ENCODE measurements at regions not wholly inside any gene's neighbourhood (a gene's known extent, or its start where the extent isn't known, plus 50 kb on each side); places are given as distances from the start of the nearest gene placed in this dataset.

DNA sequence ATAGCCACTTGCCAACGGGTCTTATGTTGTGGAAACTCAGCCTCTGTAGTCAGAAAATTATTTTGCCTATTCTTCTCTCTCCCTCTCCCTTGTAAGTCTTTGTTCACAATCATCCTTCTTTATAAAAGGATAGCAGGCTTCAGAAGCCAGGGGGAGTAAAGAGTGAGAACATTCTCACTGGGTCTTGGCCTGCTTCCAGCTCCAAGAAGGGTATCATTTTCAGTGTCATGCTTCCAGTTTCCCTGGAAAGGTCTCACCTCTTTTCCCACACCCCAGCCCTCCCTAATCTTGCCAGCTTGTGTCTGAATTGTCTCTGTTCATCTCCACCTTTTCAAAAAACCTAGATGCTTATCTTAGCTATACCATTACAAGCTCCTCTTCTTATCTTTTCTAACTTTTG, 346.2 kb upstream of the LRRC7 start:
- TF ChIP-seq, protein P1, sequence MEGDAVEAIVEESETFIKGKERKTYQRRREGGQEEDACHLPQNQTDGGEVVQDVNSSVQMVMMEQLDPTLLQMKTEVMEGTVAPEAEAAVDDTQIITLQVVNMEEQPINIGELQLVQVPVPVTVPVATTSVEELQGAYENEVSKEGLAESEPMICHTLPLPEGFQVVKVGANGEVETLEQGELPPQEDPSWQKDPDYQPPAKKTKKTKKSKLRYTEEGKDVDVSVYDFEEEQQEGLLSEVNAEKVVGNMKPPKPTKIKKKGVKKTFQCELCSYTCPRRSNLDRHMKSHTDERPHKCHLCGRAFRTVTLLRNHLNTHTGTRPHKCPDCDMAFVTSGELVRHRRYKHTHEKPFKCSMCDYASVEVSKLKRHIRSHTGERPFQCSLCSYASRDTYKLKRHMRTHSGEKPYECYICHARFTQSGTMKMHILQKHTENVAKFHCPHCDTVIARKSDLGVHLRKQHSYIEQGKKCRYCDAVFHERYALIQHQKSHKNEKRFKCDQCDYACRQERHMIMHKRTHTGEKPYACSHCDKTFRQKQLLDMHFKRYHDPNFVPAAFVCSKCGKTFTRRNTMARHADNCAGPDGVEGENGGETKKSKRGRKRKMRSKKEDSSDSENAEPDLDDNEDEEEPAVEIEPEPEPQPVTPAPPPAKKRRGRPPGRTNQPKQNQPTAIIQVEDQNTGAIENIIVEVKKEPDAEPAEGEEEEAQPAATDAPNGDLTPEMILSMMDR (IDR thresholded peaks at IDR 0.05), result no peak
- no peak for TF ChIP-seq YY1 (IDR thresholded peaks at IDR 0.05; ENCODE audit: low read depth)
- no peak for TF ChIP-seq EZH2phosphoT487 (IDR thresholded peaks at IDR 0.05; ENCODE audit: borderline replicate concordance, low read depth)
- no peak for TF ChIP-seq SMC3 (IDR thresholded peaks at IDR 0.05; ENCODE audit: low read depth, low read length)
- TF ChIP-seq, protein P2, sequence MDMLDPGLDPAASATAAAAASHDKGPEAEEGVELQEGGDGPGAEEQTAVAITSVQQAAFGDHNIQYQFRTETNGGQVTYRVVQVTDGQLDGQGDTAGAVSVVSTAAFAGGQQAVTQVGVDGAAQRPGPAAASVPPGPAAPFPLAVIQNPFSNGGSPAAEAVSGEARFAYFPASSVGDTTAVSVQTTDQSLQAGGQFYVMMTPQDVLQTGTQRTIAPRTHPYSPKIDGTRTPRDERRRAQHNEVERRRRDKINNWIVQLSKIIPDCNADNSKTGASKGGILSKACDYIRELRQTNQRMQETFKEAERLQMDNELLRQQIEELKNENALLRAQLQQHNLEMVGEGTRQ (IDR thresholded peaks at IDR 0.05; ENCODE audit: borderline replicate concordance, low read depth, low read length), result no peak
- no peak for TF ChIP-seq MXI1 (IDR thresholded peaks at IDR 0.05; ENCODE audit: low read depth, low read length)
- TF ChIP-seq TAF1 (IDR thresholded peaks at IDR 0.05; ENCODE audit: borderline replicate concordance, low read depth, low read length), result no peak
- no peak for TF ChIP-seq RFX5 (IDR thresholded peaks at IDR 0.05; ENCODE audit: low read length)
- TF ChIP-seq GATA2 (CRISPR knock-in tag; IDR thresholded peaks at IDR 0.05), result no peak
- TF ChIP-seq RXRA (IDR thresholded peaks at IDR 0.05; ENCODE audit: borderline replicate concordance, low read depth), result no peak

All from SK-N-SH (cell line).